Heart left ventricle (tissue), 16 donors: ENCODE measurements at regions not wholly inside any gene's neighbourhood (a gene's known extent, or its start where the extent isn't known, plus 50 kb on each side); places are given as distances from the start of the nearest gene placed in this dataset.

Source experiments
- ATAC-seq, 4 donors: fragments of 200-7000 bp; cut with Tn5 transposase; one replicate each; pipeline ENCODE4 v1.9.1; 2020 to 2022; ENCODE audit warnings: moderate library complexity in 4 of 4, mild to moderate bottlenecking in 3 of 4, moderate number of reproducible peaks in 1 of 4
- DNase-seq, 5 donors: peaks; one replicate each; pipeline ENCODE4 v3.0.0-alpha.2; 2020
- H3K27ac ChIP-seq, 12 donors: fragments of 200-600 bp; sonication (generic) in 4 of 12; one replicate each; pipeline versions ENCODE4 v1.5.0 to v1.8.0; 2016 to 2022; ENCODE audit warnings: mild to moderate bottlenecking in 2 of 12
- H3K27me3 ChIP-seq, 9 donors: fragments of 200-600 bp; sonication (generic) in 2 of 9; one replicate each; pipeline versions ENCODE4 v1.5.1 to v1.8.0; 2016 to 2022; ENCODE audit warnings: mild to moderate bottlenecking in 3 of 9
- H3K36me3 ChIP-seq, 9 donors: fragments of 200-600 bp; sonication (generic) in 2 of 9; one replicate each; pipeline versions ENCODE4 v1.5.0 to v1.8.0; 2018 to 2022; ENCODE audit warnings: mild to moderate bottlenecking in 2 of 9
- H3K4me1 ChIP-seq, 12 donors: fragments of 200-600 bp; sonication (generic) in 4 of 12; one replicate each; pipeline versions ENCODE4 v1.5.0 to v1.8.0; 2016 to 2022; ENCODE audit warnings: mild to moderate bottlenecking in 3 of 12
- H3K4me3 ChIP-seq, 12 donors: fragments of 200-600 bp; sonication (generic) in 4 of 12; one replicate each; pipeline versions ENCODE4 v1.5.0 to v1.8.0; 2017 to 2022; ENCODE audit warnings: mild to moderate bottlenecking in 9 of 12, moderate library complexity in 4 of 12
- H3K9me3 ChIP-seq, 12 donors: fragments of 200-600 bp; sonication (generic) in 4 of 12; one replicate each; pipeline versions ENCODE4 v1.5.0 to v1.8.0; 2016 to 2022; ENCODE audit warnings: mild to moderate bottlenecking in 1 of 12
- CTCF ChIP-seq, 12 donors: fragments of 200-600 bp; sonication (generic) in 4 of 12; IDR thresholded peaks; one replicate each; pipeline versions ENCODE4 v1.5.0 to v1.8.0; 2018 to 2022; ENCODE audit warnings: antibody characterized with exemption in 12 of 12, mild to moderate bottlenecking in 5 of 12
- POLR2A ChIP-seq, 2 donors: fragments of 450-650 bp; IDR thresholded peaks; one replicate each; pipeline ENCODE4 v1.6.1; 2017; ENCODE audit warnings: antibody characterized with exemption in 2 of 2, mild to moderate bottlenecking in 2 of 2, moderate library complexity in 2 of 2
- WGBS, 4 donors: extraction: QIAGEN DNeasy Blood & Tissue Kit in 2 of 4; methylation state at CpG; one replicate each; pipeline versions ENCODE4 v1.1.5 to v1.1.7; 2013 to 2018; 5-methylcytosine and 5-hydroxymethylcytosine counted together
- intact Hi-C, 10 donors: fragments of 100-400 bp; cut with DNase I; formaldehyde crosslinking; loops; one replicate each; pipeline versions ENCODE4 v1.11.1 to v1.14.2; 2022
- donor health status: ischemic (EF 13 %, LVEDD 7.1; RV severe dilation, severe dysfunction).
- donor health status: healthy with polysubstance abuse.
- donor health status: DM: no; HTN: yes; CAD: no.
- donor health status: DM: no; HTN: no; CAD: no.
- donor health status: ischemic (EF 25% LVEDD 6.9; RV normal size, moderate dysfunction).
- donor health status: ischemic (EF 25% LVEDD 5.7; RV mildly dilated, moderate dysfunction).
- donor health status: healthy.
- donor health status: DM: yes; HTN: yes; CAD: no.
- donor health status: ischemic (EF 35%, LVEDD 5.7; RV mildly dilated, moderate dysfunction).
- donor health status: nonischemic (EF 11% LVEDD 7.7; RV severe dilation, severe dysfunction).
- donor health status: DM: yes; HTN: yes; CAD: no.
- donor health status: PGD.
- donor health status: ischemic (EF 29% LVEDD 5.4; RV normal size, mild dysfunction).
- donor health status: nonischemic (EF 23%, LVEDD 6.1; RV moderate dilation, normal function).

GRCh38 chr11:122399375-122399774, 256.1 kb upstream of the UBASH3B start:
- Histone ChIP-seq H3K27me3 (no peaks in the 10 kb centered on the region), H3K9me3 (no peaks in the 10 kb centered on the region), H3K36me3 (no peaks in the 10 kb centered on the region), H3K4me3 (no peak overlapping the region), H3K4me1 (no peaks in the 10 kb centered on the region), H3K27ac (no peak overlapping the region)
- WGBS, 4 donors: 71 to 89% (median 86%) methylated on average over 2 of the region's 2 CpGs
- TF ChIP-seq POLR2A (IDR thresholded peaks at IDR 0.05) (no peak), CTCF (IDR thresholded peaks at IDR 0.05) (no peak)
- ATAC-seq (no peak), DNase-seq (no peak)
- intact Hi-C loops: no loop called here

GRCh38 chr11:122398851-122399250, 256.7 kb upstream of the UBASH3B start:
- 90 to 100% (median 96%) methylated on average over 2 of the region's 2 CpGs for WGBS, 4 donors
- ATAC-seq (no peak), DNase-seq (no peak)
- Histone ChIP-seq H3K27me3 (no peaks in the 10 kb centered on the region), H3K9me3 (no peaks in the 10 kb centered on the region), H3K4me1 (peaks cover 0 to 1% (median 0%) of the 10 kb centered on the region in 12 donors), H3K27ac (no peak overlapping the region), H3K4me3 (no peak overlapping the region), H3K36me3 (no peaks in the 10 kb centered on the region)
- TF ChIP-seq POLR2A (IDR thresholded peaks at IDR 0.05): no peak
- TF ChIP-seq CTCF (IDR thresholded peaks at IDR 0.05): no peak
- intact Hi-C loops: no loop called here

GRCh38 chr11:122398167-122398566, 257.4 kb upstream of the UBASH3B start:
- Histone ChIP-seq H3K27ac (no peak overlapping the region), H3K36me3 (no peaks in the 10 kb centered on the region), H3K9me3 (no peaks in the 10 kb centered on the region), H3K4me1 (peaks cover 0 to 8% (median 0%) of the 10 kb centered on the region in 12 donors), H3K27me3 (no peaks in the 10 kb centered on the region), H3K4me3 (no peak overlapping the region)
- DNase-seq (no peak), ATAC-seq (peak; percentile 28 to 76 (median 44))
- TF ChIP-seq POLR2A (IDR thresholded peaks at IDR 0.05) (no peak), CTCF (IDR thresholded peaks at IDR 0.05) (no peak)
- intact Hi-C loops: no loop called here
- WGBS, 4 donors: 64 to 79% (median 76%) methylated on average over 1 of the region's 1 CpG

- H3K9me3 ChIP-seq: peaks cover 0 to 13% (median 0%) of the 10 kb centered on the region in 12 donors
- no peak for TF ChIP-seq POLR2A (IDR thresholded peaks at IDR 0.05)
- no peak for TF ChIP-seq CTCF (IDR thresholded peaks at IDR 0.05)
- DNase-seq: no peak
- no peak overlapping the region for H3K4me3 ChIP-seq
- intact Hi-C loops: no loop called here
- no peaks in the 10 kb centered on the region for H3K36me3 ChIP-seq
- H3K4me1 ChIP-seq: peaks cover 0 to 8% (median 0%) of the 10 kb centered on the region in 12 donors
- no peak for ATAC-seq
- no peaks in the 10 kb centered on the region for H3K27me3 ChIP-seq
- H3K27ac ChIP-seq: no peak overlapping the region
- 94 to 95% (median 94%) methylated on average over 1 of the region's 1 CpG for WGBS, 4 donors
Observed at GRCh38 chr11:122395282-122395681, 260.2 kb upstream of the UBASH3B start.
